HG03571 (cell line): ENCODE measurements at regions not wholly inside any gene's neighbourhood (a gene's known extent, or its start where the extent isn't known, plus 50 kb on each side); places are given as distances from the start of the nearest gene placed in this dataset.

Source experiments
- ATAC-seq: cut with Tn5 transposase; IDR thresholded peaks from one replicate; pipeline ENCODE4 v1.9.1; 2021; ENCODE audit not compliant: unreplicated experiment

DNA sequence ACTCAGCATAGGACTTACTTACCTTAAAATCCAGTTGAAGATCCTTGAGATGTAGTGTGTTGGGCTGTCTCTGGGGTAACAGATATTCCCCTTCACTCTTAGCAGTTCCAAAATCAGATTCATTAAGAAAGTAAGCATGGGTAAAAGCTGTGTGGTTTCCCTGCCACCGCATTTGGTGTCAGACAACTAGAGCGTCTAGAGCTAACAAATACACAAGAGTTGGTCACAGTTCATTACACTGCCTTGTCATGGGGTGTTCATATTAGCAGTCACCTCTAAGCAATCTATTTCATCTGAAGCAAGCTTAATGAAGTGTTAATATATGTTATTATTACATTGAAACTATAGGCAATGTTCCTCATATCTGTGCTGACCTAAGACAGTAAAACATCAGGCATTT, 342.8 kb downstream of the PPARGC1A start:
- no peak for ATAC-seq

DNA sequence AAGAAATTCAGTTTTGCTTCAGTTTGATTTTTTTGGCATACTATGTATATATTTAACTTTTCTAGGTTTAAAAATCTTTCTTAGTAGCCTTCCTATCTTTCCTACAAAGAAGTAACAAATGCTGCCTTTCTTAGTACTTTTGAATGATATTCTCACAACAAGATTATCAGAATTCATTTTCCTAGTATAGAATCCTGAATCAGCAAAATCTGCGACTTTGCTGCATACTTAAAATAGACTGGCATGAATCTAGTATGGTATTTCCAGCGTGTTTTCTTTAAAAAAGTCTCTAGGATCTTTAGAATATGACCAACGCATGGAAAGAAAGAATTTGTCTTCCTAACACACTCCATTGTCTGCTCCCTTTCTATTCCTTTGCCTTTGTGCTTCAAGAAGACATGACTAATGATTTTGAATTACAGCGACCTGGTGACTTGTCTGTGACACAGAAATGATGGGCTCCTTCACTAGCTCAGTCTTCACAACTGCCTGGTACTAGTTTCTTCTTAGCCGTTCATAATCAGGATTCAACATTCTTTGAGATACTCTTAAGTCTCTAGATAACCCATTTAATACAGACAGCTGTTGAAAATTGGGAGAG, 349.8 kb downstream of the PPARGC1A start:
- ATAC-seq: no peak

DNA sequence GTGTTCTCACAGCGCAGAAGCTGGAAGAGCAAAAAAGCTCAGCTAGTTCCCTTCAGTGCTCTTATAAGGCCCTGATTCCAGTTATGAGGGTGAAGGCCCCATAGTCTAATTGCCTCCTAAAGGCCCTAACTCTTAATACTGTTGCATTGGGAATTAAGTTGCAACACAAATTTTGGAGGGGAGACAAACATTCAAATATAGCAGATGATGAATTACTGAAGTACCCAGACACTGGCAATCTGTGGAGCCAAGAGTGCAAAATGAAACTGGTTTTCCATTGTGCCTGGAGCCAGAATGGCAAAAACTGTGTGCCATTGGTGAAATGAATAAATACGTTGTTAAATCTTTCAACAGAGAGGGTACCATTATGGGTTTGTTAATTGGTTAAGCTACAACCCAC, 356.0 kb downstream of the PPARGC1A start:
- no peak for ATAC-seq

DNA sequence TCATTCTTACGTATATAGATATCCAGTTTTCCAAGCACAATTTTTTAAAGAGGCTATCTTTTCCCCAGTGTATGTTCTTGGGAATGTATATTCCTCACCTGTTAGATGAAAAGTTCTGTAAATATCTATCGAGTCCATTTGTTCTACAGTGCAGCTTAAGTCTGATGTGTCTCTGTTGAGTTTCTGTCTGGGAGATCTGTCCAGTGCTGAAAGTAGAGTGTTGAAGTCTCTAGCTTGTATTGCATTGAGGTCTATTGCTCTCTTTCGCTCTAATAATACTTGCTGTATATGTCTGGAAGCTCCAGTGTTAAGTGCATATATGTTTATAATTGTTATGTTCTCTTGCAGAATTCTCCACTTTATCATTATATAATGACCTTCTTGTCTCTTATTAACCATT, 373.1 kb downstream of the PPARGC1A start:
- ATAC-seq: no peak

DNA sequence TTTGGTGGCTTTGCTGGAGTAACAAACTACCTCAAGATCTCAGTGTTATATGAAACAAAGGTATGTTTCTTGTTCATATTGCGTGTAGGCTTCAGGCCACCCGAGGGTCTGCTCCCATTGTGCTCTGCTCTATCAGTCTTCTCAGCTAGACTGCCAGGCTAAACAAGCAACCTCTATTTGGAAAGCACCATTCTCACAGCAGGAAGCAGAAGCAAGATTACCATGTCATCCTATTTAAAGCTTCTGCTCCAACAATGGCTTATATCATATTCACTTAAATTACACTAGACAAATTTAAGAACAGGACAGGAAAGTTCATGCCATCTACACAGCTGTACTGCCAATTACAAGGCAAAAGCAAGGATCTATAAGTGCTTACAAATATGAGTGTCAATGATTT, 385.8 kb downstream of the PPARGC1A start:
- ATAC-seq: no peak

DNA sequence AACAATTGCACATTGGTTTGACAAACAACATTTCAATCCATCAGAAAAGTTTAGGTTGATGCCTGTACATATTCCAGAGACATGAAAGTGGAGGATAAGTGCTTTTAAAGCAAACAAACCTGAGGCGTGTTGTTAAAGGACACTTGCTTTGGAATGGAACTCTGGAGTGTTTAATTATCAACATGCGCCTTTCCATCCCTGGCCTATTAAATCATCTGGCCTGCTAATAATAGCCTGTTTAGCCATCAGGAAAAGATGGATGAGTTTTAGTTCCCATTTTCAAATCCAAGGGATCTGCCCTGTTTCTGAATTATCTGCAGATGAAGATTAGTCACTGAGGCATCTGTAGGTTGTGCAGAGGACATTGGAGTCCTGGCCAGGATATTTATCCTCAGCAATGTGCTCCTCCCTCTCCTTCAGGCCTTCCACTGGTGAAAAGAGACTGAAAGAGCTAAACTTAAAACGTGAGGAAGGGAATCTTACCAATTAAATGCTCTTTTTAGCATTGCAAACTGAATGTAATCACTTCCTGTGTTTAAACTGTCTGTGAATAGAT, 388.9 kb downstream of the PPARGC1A start:
- no peak for ATAC-seq

DNA sequence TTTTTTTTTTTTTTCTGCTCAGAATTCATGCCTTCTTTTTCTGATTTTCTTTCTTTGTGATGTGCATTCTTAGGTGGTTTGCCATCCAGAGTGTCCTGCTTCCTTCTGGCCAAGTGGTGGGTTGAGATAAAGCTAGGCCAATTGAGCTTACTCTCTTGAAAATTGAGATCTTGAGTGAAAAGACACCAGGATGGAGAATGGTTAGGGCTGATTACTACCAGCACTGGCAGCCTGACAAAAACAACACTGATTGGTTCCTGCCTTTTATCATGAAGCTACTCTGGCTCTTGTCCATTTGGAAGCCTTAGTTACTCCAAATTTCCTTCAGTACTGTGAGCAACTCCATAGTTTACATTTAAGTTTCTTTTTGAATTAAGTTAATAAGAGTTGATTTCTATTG, 404.0 kb downstream of the PPARGC1A start:
- ATAC-seq: no peak

DNA sequence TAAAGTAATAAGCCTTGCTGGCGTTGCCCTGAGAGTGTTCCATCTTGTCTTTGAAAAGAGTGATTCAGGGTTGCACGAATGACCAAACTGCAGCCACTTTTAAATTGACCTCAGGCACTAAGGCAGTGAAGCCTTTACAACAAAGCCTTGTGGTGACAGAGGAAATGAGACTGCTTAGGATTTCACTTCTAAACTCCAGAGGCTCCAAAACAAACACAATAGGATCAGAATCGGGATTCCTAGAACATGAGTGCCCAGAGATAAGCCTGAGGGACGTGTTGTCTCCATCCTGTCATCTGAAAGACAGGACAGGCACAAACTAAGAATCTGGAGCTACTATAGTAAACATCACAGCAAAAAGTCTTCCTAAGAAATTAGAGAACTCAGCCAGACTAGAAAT, 405.2 kb downstream of the PPARGC1A start:
- no peak for ATAC-seq

DNA sequence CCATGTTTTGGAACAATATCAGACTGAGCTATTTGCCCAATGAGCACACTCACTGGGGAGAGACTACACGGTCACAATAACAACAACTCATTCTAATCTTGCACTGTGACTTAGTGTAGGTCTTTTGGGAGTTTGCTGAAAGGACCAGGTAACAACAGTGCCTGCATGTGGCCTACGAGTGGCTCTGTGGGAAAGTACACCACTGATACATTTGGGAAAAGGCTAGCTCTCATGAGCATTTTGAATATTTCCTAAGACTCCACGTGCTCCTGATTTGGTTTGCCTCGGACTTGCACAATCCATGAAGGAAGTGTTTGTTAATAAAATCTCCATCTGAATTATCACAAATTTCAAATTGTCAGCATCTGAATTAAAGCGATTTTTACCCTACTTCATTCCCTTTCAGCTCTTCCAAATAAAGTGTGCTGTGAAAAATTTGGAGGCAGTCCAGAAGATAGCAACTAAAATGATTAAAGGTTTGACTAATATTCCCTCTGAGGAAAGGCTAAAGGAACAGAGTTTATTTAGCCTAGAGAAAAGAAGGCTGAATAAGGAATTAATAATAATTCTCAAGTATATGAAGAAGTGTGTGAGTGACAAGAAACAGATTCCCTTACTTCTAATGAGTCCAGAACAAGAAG, 406.4 kb downstream of the PPARGC1A start:
- ATAC-seq: no peak

DNA sequence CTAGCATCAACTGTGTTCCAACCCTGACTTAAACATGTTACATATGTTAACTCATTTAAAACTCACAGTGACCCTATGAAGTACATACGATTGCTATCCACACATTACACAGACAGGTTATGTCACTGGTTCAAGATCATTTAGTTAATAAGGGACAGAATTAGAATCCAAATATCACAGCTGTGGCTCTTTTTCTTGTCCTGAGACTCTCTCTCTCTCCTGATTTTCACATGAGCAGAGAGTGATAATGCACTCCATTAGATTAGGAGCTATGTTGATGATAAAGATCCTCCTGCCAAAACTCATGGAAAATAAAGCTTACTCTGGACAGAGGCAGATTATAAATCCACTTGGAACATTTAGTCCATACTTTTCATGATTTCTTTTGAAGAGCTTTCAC, 408.3 kb downstream of the PPARGC1A start:
- no peak for ATAC-seq

DNA sequence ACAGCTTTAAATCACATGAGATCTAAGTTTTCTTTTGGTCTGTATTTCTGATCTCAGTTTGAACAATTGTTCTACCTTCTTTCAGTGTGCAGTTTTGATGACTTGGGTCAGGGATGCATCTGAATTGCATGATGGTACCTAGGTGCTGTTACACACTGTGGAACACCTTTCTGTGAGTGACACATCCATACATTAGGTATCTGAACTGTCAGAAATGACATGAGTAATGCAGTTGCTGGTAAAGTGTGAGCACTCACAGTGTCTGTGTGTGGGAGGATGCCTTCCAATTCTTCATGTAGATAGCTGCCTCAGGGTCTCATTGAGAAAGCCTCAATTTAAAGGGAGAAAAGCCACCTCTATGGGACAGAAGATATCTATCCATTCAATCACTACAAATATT, 411.9 kb downstream of the PPARGC1A start:
- ATAC-seq: no peak

DNA sequence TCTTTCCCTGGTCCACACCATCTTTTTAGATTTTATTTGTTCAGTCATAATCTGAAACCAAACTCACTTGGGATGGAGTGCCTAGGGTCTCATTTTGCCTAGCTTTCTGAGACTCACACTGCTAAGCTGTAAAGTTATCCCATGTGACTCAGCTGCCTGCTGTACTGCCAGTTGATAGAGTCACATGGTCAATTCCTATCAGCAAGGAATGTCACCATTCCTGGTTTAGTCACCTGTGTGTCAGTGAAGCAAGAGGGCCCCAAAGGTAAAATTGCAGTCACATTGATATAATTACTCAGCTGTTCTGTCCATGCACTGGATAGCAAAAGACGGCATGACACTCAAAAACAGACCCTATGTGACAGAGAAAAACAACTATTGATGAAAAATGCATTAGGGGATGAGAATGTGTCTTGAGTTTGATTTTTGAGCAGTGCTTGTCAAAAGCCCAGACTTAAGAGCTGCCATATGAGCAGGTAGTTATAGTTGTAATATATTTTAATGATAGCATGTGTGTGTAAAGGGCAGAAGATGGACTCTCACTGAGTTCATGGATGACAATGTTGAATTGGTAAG, 413.2 kb downstream of the PPARGC1A start:
- no peak for ATAC-seq

DNA sequence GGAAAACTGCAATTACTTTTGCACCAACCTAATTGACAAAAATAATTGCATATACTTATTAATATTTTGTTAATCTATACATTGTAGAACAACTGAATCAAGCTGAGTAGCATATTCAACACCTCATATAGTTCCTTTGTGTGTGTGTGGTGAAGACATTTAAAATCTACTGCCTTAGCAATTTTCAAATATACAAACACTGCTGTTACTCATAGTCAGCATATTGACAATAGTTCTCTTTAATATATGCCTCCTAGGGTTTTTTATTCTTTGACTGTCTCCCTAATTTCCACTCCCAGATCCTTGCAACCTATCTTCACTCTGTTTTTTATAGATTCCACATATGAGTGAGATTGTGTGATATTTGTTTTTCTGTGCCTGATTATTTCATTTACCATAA, 426.8 kb downstream of the PPARGC1A start:
- no peak for ATAC-seq

DNA sequence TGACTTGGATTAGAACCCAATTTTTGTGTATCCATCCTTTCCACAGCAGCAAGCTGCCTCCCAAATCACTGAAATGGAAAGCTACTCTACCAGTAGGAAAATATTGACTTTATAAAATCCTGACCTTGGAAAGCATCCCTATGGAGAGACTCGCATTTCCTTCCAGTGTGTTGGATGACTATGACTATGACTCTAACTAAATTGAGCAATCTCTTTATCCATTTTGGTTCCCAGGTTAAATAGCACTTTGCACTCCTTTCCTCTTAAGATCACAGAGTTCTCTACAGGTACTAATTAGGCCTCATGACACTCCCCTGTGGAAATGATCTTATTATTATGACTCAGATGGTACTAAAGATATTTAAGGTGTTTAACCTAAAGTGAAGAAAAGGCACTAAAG, 431.8 kb downstream of the PPARGC1A start:
- no peak for ATAC-seq

DNA sequence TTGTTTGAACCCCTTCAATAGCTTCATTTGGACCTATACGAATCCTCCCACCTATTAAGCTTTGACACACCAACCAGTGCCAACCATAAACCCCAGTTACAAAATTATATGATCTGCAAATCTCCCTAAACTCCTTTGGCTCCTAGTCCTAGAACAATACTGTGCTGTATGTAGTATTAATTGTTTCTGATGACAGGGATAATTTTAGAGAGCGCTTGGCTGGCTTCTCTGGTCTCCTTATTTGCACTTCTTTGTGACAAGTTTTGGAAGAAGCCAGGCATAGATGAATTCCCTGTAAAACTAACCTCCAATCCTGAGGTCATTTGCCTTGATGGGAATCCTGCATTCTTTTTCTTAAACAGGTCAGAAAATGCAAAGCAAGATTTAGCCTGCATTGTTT, 433.0 kb downstream of the PPARGC1A start:
- no peak for ATAC-seq

DNA sequence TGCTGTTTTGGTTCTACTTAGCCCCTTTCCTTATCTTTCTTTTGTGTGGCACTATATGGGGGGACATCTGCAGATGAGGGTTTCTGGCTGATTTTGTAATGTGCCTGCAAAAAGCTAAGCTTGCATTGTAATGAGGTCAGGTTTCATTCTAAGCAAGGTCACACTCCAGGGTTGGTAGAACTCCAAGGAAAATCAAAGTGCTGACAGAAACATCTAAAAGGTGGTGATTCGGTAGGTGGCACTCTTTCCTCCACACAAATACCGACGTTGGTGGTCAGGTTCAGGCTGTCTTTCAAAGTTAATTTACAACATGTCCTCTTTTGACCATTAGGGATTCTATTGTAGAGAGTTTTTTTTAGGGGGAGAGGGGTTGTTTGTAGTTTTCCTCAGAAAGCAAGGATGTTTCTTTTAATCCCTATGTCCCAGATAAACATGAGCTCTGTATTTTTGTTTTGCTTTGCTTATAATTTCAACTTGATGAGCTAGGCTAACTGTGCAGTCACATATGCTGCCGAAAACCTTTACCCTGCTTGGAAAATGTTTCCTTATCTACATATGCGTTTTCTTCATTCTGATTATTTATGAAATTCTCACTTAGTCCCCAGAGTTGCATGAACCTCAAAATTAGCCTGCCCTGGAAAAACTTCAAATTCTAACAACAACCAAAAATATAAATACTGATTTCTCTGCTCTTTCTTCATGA, 434.2 kb downstream of the PPARGC1A start:
- no peak for ATAC-seq

DNA sequence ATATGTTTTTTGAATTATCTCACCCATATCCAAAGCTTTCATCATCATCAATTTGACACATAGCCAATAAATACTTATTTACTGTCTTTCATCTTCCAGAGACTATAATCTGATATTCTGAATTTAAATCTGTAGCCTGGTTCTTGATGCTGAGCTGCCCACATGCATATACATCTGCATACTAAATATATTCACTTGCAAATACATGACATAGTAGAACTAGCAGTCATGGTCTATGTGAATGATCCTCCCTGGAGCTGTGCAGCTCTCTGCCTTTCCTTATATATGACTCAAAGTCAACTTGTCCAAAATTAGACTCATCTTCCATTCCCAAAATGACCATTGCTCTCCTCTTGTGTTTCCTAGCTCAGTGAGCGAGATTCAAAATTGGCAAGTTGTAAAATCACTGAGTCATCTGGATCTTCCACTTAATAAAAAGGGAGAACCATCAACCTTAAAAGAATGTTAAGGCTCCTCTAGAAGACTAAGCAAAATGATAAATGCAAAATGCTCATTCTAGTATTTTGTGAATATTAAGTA, 448.2 kb downstream of the PPARGC1A start:
- ATAC-seq: no peak

DNA sequence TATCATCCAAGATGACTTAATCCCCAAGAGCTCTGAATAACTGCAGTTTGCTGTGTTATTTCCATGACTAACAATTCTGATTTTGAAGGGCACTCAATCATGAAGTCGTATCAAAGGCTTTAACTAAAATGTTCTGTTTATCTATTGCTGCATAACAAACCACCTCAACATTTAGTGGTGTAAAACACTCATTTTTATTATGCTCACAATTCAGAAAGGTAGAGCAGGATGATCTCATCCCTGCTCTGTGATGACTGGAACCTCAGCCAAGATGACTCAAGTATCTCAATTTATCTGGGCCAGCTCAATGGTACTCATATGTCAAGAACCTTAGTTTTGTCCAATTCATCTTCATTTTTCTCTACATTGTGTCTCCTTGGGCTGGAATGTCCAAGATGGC, 451.1 kb downstream of the PPARGC1A start:
- ATAC-seq: no peak

DNA sequence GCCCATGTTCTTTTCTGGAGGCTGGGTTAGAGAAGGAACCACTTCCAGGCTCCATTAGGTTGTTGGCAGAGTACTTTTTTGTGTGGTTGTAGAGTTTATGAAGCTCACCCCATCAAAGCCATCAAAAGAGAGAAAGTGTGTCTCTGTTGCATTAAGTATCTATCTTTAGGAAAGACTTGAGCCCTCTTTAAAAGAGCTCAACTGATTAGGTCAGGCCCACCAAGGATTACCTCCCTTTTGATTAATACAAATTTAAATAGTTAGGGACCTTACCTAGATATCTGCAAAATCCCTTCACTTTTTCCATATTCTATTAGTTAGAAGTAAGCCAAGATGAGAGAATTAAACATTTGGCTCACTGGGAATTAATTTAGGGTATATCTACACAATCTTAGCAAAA, 460.4 kb downstream of the PPARGC1A start:
- no peak for ATAC-seq

DNA sequence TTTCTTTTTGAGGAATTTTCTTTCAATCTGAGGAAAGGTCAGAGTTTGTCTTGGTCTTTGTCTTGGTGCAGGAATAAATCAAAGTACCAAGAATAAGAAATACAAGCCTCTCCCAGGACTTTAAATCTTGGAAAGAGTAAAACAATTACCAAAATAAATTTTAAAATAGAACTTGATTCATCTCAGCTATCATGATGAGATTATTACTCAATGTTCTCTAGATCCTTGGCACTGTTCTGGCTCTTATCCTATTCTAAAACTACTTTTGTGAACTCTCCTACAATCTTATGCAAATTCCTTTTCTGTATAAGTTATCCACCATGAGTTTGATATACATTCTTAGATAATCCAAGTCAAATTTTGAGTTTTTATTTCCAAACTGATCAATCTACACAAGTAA, 464.3 kb downstream of the PPARGC1A start:
- ATAC-seq: no peak

DNA sequence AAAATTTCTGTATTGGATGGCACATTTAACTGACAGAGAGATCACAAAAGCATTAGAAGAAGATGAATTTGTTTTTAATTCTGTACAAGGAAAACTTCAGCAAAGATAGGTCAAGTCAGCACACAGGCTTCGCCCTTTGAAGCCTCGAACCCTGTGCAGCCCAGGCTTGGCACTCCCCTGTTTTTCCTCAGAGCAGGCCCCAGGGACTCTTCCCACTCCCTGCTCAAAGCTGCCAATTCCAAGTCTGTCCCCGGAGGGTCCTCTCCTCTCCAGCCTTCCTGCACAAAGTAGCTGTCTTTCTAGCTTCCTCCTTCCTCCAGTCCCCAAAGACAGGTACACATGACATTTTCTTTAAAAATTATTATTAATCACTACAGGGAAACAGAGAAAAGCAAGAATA, 466.3 kb downstream of the PPARGC1A start:
- no peak for ATAC-seq

DNA sequence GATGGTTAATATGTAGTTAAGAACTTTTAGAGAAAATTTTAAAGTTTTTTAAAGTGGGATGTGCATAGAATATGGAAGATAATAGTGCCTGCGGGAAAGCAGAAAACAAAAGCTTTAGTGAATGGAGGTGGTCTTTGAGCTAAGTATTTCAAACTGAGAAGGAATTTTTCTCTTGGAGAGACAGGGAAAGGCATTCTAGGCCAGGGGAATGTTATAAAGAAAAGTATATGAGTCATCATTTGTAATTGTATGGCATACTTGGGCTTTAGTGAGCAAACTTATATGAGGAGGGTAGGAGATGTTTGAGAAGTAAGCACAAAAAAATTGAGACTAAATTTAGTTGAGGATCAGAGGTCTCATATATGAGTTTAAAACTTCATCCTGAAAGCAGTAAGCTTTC, 467.0 kb downstream of the PPARGC1A start:
- ATAC-seq: no peak
